Transverse colon (tissue), 4 donors: ENCODE measurements at regions not wholly inside any gene's neighbourhood (a gene's known extent, or its start where the extent isn't known, plus 50 kb on each side); places are given as distances from the start of the nearest gene placed in this dataset.

Source experiments
- DNase-seq: peaks from one replicate; pipeline ENCODE4 v3.0.0-alpha.2; 2019
- H3K27ac ChIP-seq, 4 donors: fragments of 200-600 bp; sonication (generic); 2 replicates each; pipeline ENCODE4 v1.5.1; 2016 to 2018; ENCODE audit warnings: inconsistent platforms in 4 of 4
- H3K27me3 ChIP-seq: fragments of 200-600 bp; sonication (generic); 2 replicates; pipeline ENCODE4 v1.5.1; 2017; ENCODE audit warnings: inconsistent platforms
- H3K36me3 ChIP-seq, 4 donors: fragments of 200-600 bp; sonication (generic); 2 replicates each; pipeline ENCODE4 v1.5.1; 2017 to 2019; ENCODE audit warnings: inconsistent platforms in 4 of 4
- H3K4me1 ChIP-seq, 4 donors: fragments of 200-600 bp; sonication (generic); 2 replicates each; pipeline ENCODE4 v1.5.1; 2017 to 2020; ENCODE audit warnings: inconsistent platforms in 4 of 4
- H3K4me3 ChIP-seq, 4 donors: fragments of 200-600 bp; sonication (generic); 1 replicate in 1 of 4; 2 replicates in 3 of 4; pipeline versions ENCODE4 v1.5.1 to v1.6.1; 2017 to 2019; ENCODE audit warnings: inconsistent platforms in 4 of 4
- H3K9me3 ChIP-seq, 2 donors: fragments of 200-600 bp; sonication (generic); 2 replicates each; pipeline ENCODE4 v1.5.1; 2017 to 2019; ENCODE audit warnings: inconsistent platforms in 2 of 2
- CTCF ChIP-seq, 5 experiments: fragments of 200-600 bp in 3 of 5; fragments of 450-650 bp in 2 of 5; sonication (generic) in 3 of 5; IDR thresholded peaks; 1 replicate in 2 of 5; 2 replicates in 3 of 5; pipeline ENCODE4 v1.5.1; 2016 to 2017; ENCODE audit warnings: antibody characterized with exemption in 5 of 5, inconsistent platforms in 3 of 5, mild to moderate bottlenecking in 2 of 5, moderate library complexity in 1 of 5
- EP300 ChIP-seq: sonication (generic); formaldehyde crosslinking; IDR thresholded peaks from one replicate; pipeline ENCODE4 v1.6.1; 2017; ENCODE audit warnings: antibody characterized with exemption, low read depth
- POLR2A ChIP-seq: fragments of 450-650 bp; IDR thresholded peaks from one replicate; pipeline ENCODE4 v1.6.1; 2016; ENCODE audit warnings: antibody characterized with exemption, mild to moderate bottlenecking, moderate library complexity
- POLR2AphosphoS5 ChIP-seq, 3 donors: sonication (generic); formaldehyde crosslinking; IDR thresholded peaks; one replicate each; pipeline ENCODE4 v1.6.1; 2016; ENCODE audit warnings: antibody characterized with exemption in 3 of 3
- WGBS, 2 donors: methylation state at CpG; one replicate each; pipeline ENCODE4 v1.1.5; 2018; ENCODE audit warnings: low coverage in 1 of 2; 5-methylcytosine and 5-hydroxymethylcytosine counted together
- in situ Hi-C, 4 donors: fragments of 200-750 bp; cut with MboI; loops; one replicate each; pipeline versions ENCODE4 v1.15.0 to v1.15.1; 2017; ENCODE audit warnings: low sequenced_read_pairs in 3 of 4, low pct_ligation_motif_present in 1 of 4, low pct_unique_long_range_greater_than_20kb in 1 of 4
- intact Hi-C: fragments of 100-400 bp; cut with DNase I; formaldehyde crosslinking; loops from one replicate; pipeline ENCODE4 v1.15.1; 2023; ENCODE audit warnings: low total_unique reads

GRCh38 chr1:112058815-112059450 is 69.5 kb upstream of the KCND3 start:
- Histone ChIP-seq H3K27ac (no peak overlapping the region), H3K9me3 (no peaks in the 10 kb centered on the region), H3K36me3 (no peaks in the 10 kb centered on the region), H3K27me3 (no peaks in the 10 kb centered on the region), H3K4me1 (no peaks in the 10 kb centered on the region), H3K4me3 (no peak overlapping the region)
- in situ Hi-C loops, result no loop called here
- 36 to 68% methylated on average over 2 to 7 of the region's 7 CpGs for WGBS, 2 donors
- TF ChIP-seq CTCF (IDR thresholded peaks at IDR 0.05) (no peak), POLR2AphosphoS5 (IDR thresholded peaks at IDR 0.05) (no peak), POLR2A (no peak)
- no peak for DNase-seq
- intact Hi-C loops, result no loop called here

GRCh38 chr1:112059679-112060078 is 70.2 kb upstream of the KCND3 start:
- in situ Hi-C loops, result no loop called here
- WGBS, 2 donors, result 76% methylated on average over 6 of the region's 6 CpGs; no CpG with 5 or more reads in 1 of the 2 donors

GRCh38 chr1:112060261-112060660 is 70.8 kb upstream of the KCND3 start:
- in situ Hi-C loops (no loop called here), intact Hi-C loops (no loop called here)
- no peak for TF ChIP-seq POLR2A
- TF ChIP-seq CTCF (IDR thresholded peaks at IDR 0.05), result no peak
- no peaks in the 10 kb centered on the region for H3K4me1 ChIP-seq
- no peak overlapping the region for H3K4me3 ChIP-seq
- H3K36me3 ChIP-seq, result no peaks in the 10 kb centered on the region
- no peak for DNase-seq
- 33 to 50% methylated on average over 1 of the region's 1 CpG for WGBS, 2 donors
- no peaks in the 10 kb centered on the region for H3K9me3 ChIP-seq
- H3K27me3 ChIP-seq, result no peaks in the 10 kb centered on the region
- H3K27ac ChIP-seq, result no peak overlapping the region

More at GRCh38 chr1:112059679-112060078, 70.2 kb upstream of the KCND3 start:
- Histone ChIP-seq H3K4me3 (no peak overlapping the region), H3K27ac (no peak overlapping the region), H3K27me3 (no peaks in the 10 kb centered on the region), H3K9me3 (no peaks in the 10 kb centered on the region), H3K36me3 (no peaks in the 10 kb centered on the region), H3K4me1 (no peaks in the 10 kb centered on the region)
- TF ChIP-seq EP300, result no peak
- TF ChIP-seq POLR2AphosphoS5 (IDR thresholded peaks at IDR 0.05), result no peak
- TF ChIP-seq CTCF (IDR thresholded peaks at IDR 0.05), result no peak
- no peak for TF ChIP-seq POLR2A
- intact Hi-C loops, result no loop called here
- DNase-seq, result no peak

- intact Hi-C loops, result no loop called here
Measured at GRCh38 chr1:112061056-112061455, 71.6 kb upstream of the KCND3 start.

More at GRCh38 chr1:112061056-112061455, 71.6 kb upstream of the KCND3 start:
- no peak for TF ChIP-seq EP300
- TF ChIP-seq POLR2AphosphoS5 (IDR thresholded peaks at IDR 0.05), result no peak
- TF ChIP-seq CTCF (IDR thresholded peaks at IDR 0.05), result no peak
- no peak for TF ChIP-seq POLR2A
- no peak overlapping the region for H3K27ac ChIP-seq
- WGBS, 2 donors, result 80 to 87% methylated on average over 1 to 5 of the region's 5 CpGs
- H3K36me3 ChIP-seq, result no peaks in the 10 kb centered on the region
- DNase-seq, result no peak
- in situ Hi-C loops, result no loop called here
- no peaks in the 10 kb centered on the region for H3K27me3 ChIP-seq
- no peaks in the 10 kb centered on the region for H3K9me3 ChIP-seq
- H3K4me3 ChIP-seq, result no peak overlapping the region
- no peaks in the 10 kb centered on the region for H3K4me1 ChIP-seq
